Fibroblast of pulmonary artery (primary cell): ENCODE measurements at regions not wholly inside any gene's neighbourhood (a gene's known extent, or its start where the extent isn't known, plus 50 kb on each side); places are given as distances from the start of the nearest gene placed in this dataset.

Experiments
- DNase-seq: peaks from one replicate; pipeline ENCODE4 v3.0.0-alpha.2; 2010; ENCODE audit warnings: low read depth
- H3K4me3 ChIP-seq: replicated peaks from 2 replicates; pipeline ENCODE4 v1.5.1; 2011; ENCODE audit warnings: low read depth, mild to moderate bottlenecking, control low read depth, low read length, moderate library complexity
- CTCF ChIP-seq: IDR thresholded peaks from 2 replicates; pipeline ENCODE4 v1.5.1; 2011; ENCODE audit warnings: mild to moderate bottlenecking, control low read depth, low read length, inconsistent platforms; ENCODE audit errors: missing control alignments

- peak; percentile 35 for DNase-seq
- H3K4me3 ChIP-seq, result no peak overlapping the region
- TF ChIP-seq CTCF, result no peak
These were observed 135.1 kb downstream of the CHIC2 start for GRCh38 chr4:53929311-53929710.

GRCh38 chr4:53928825-53929224, 135.6 kb downstream of the CHIC2 start:
- no peak overlapping the region for H3K4me3 ChIP-seq
- no peak for TF ChIP-seq CTCF
- DNase-seq, result peak; percentile 76

- H3K4me3 ChIP-seq, result no peak overlapping the region
- TF ChIP-seq CTCF, result no peak
- DNase-seq, result no peak
These were observed 139.3 kb downstream of the CHIC2 start for GRCh38 chr4:53925050-53925605.

- no peak for TF ChIP-seq CTCF
- H3K4me3 ChIP-seq, result no peak overlapping the region
- no peak for DNase-seq
These were observed 139.9 kb downstream of the CHIC2 start for GRCh38 chr4:53924333-53925049.

- TF ChIP-seq CTCF, result no peak
- no peak for DNase-seq
These were observed 140.5 kb downstream of the CHIC2 start for GRCh38 chr4:53923921-53924320.

GRCh38 chr4:53921856-53922255, 142.5 kb downstream of the CHIC2 start:
- no peak for TF ChIP-seq CTCF
- DNase-seq, result no peak
- H3K4me3 ChIP-seq, result no peak overlapping the region

More at GRCh38 chr4:53923921-53924320, 140.5 kb downstream of the CHIC2 start:
- H3K4me3 ChIP-seq, result no peak overlapping the region

- no peak overlapping the region for H3K4me3 ChIP-seq
- DNase-seq, result no peak
- no peak for TF ChIP-seq CTCF
These were observed 143.5 kb downstream of the CHIC2 start for GRCh38 chr4:53920883-53921282.
